HG03060 (cell line): ENCODE measurements at regions not wholly inside any gene's neighbourhood (a gene's known extent, or its start where the extent isn't known, plus 50 kb on each side); places are given as distances from the start of the nearest gene placed in this dataset.
"Not testable (repeated sequence)": the region's sequence is repeated elsewhere in the genome, so short reads cannot be mapped to it uniquely, and the experiment has no call there.

Source experiments
- ATAC-seq: cut with Tn5 transposase; IDR thresholded peaks from one replicate; pipeline ENCODE4 v1.9.1; 2021; ENCODE audit warnings: low read depth, moderate number of reproducible peaks; ENCODE audit not compliant: unreplicated experiment

DNA sequence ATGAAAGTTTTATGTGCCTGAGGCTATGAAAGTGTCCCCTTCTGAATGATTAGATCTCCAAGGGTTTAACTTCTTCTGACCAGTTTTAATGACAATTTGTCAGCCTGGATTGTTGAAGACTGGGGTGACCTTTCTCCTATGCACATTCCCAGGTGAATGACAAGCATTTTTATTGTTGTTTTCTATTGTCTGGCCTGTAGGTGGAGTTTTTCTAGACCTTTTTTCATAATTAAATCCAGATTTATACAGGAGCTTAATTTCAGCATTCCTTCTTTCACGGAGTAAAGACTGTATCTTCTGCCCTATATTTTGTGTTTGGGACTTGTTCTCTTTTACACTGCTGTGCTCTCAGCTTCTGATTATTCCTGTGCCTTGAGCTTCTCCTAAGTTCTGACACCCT lies 125.0 kb upstream of the FAR2 start:
- no peak for ATAC-seq

GRCh38 chr12:29025937-29026336 lies 123.1 kb upstream of the FAR2 start:
- no peak for ATAC-seq

GRCh38 chr12:29026419-29026818 lies 122.7 kb upstream of the FAR2 start:
- ATAC-seq: no peak

DNA sequence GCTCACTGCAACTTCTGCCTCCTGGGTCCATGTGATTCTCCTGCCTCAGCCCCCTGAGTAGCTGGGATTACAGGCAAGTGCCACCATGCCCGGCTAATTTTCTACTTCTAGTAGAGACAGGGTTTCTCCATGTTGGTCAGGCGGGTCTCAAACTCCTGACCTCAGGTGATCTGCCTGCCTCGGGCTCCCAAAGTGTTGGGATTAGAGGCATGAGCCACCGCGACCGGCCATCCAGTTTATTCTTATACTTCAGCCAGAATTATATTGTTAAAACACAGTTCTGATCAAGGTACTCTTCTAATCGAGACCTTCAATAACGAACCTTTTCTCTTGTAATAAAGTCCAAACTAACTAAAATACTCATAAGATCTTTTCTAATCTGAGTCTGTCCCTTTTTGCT lies 119.6 kb upstream of the FAR2 start:
- not testable (repeated sequence) for ATAC-seq

DNA sequence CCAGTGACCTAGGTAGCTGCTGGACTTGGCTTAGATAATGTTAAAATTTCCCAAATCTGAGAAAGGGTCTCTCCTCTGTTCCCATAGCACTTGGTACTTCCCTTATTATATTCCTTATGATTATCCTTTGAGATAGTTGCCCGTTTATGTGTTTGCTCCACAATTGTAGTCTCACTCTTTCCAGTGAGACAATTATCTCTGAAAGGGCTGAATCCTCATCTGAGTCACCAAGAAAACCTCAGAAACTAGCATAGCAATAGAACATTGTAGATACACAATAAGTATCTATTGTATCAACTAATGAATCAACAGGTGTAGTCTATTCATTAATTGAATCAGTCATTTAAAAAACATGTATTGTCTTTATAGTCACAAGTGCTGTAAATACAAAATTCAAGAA lies 119.1 kb upstream of the FAR2 start:
- no peak for ATAC-seq

DNA sequence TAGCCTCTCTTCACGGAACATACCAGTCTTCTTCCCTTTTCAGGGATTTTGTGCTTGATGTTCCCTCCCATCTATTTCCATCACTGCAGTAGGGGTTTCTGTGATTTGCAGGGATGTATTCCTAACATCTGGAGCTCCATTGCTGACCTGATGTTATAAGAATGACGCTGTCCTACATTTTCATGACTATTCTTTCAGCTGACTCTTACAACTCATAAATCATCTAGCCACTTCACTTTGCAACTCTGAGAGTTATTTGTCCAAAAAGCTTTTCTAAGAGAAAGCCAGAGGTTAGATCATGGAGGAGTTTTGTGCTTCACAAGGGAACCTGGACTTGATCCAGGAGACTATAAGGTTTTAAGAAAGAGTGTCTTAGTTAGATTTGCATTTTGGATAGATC lies 116.6 kb upstream of the FAR2 start:
- ATAC-seq: no peak

DNA sequence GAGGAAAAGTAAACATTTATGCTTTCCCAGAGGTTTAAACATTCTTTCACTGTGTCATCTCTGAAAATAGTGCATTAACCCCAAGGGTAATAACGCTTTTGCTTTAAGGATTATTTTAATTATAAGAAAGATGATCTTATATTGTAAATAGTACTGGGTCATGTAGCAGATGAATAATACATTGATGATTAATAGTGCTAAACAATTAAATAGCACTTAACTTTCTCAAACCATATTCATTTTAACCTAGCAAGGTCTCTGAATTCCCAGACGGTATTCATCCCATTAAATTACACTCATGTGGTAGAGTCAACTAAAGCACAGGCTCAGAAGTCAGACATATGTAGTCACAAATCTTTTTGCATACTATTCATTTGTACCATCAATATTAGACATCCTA lies 115.6 kb upstream of the FAR2 start:
- no peak for ATAC-seq

- ATAC-seq: no peak
Measured at GRCh38 chr12:29035112-29035511, 114.0 kb upstream of the FAR2 start.

DNA sequence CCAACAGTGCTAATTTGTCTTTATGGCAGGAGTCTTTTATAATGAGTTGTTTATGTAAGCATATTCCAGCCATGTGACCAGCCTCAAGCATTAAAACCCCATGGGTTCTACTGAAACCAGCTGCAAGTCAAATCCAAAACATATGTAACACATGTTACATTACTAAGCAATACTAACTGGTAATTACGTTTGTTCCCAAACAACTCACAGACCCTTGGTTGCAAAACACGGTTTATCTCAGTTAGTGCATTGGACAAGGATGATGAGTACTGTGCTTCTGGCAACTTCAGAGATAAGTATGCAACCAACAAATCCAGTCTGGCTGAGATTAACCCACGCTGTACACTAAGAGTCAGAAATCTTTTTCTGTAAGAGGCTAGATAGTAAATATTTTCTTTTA lies 110.1 kb upstream of the FAR2 start:
- ATAC-seq: no peak

DNA sequence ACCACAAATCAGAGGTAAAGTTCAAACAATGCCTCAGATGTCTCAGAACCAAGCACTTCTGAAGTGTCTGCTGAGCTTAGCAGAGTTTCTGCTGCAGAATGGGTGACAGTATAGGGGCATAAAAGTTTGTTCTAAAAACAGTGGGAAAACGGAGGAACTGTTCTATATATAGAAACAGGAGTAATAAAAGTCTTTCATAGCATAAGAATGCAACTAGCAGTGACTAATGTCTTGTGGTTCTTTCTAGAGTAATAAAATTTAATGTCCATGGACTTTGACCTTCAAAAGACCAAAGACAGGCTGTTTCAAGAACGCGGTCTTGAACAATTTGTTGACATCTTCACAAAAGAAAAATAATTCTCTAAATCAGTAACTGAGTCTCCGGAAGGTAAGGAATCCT lies 107.5 kb upstream of the FAR2 start:
- no peak for ATAC-seq

DNA sequence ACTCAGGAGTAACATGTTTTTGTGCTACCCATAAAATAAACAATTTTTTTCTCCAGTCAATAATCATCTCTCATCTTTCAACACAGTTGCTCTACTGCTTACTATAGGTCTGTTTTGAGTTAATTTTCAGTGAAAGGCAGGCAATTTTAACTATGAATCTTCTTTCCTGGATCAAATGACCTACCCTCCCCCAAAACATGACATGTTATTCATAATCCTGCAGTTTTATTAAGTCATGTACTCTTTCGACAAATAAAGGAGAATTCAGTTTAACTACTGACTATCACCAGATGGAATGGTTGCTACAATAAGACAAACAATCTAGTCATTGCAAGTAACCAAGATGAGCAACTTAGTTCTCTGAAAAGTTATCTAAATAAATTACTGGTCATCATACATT lies 106.0 kb upstream of the FAR2 start:
- no peak for ATAC-seq

DNA sequence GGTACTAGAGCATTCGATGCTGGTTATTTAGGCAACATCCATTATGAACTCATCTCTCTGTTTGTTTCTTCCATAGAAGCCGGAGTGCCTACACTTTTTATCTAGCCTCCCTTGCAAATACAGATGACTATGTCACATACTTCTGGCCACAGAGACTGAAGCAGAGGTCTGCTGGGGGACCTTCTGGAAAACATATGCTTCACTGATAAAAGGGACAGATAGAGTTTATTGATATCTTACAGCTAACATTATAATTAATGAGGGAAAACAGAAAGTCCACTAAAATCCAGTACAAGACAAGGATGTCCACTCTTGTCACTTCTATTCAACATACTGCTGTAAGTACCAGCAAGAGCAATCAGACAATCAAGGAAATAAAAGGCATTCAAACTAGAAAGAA lies 104.3 kb upstream of the FAR2 start:
- ATAC-seq: no peak

DNA sequence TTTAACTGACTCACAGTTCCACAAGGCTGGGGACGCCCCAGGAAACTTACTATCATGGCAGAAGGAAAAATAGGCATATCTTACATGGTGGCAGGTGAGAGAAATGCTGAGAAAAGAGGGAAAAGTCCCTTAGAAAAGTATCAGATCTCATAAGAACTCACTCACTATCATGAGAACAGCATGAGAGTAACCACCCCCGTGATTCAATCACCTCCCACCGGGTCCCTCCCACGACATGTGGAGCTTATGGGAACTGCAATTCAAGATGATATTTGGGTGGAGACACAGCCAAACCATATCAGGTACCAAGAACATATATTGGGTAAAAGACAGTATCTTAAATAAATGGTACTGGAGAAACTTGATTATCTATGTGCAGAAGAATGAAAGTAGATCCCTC lies 100.3 kb upstream of the FAR2 start:
- ATAC-seq: no peak

DNA sequence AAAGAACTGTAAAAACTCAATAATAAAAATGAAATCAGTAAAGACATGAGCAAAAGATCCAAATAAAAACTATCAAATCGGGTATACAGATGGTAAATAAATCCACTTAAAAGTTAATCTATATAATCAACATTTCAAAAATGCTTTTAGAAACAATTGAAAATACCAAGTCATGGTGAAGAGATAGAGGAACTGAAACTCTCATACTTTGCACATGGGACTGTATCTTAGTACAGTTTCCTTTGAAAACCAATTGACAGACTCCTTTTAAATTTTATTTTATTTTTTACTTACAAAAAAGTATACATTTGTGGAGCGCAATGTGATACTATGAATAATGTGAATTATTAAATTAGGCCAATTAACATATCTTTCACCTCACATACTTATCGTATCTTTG lies 98.6 kb upstream of the FAR2 start:
- peak; percentile 76 for ATAC-seq

- no peak for ATAC-seq
Measured at GRCh38 chr12:29051221-29051620, 97.9 kb upstream of the FAR2 start.

DNA sequence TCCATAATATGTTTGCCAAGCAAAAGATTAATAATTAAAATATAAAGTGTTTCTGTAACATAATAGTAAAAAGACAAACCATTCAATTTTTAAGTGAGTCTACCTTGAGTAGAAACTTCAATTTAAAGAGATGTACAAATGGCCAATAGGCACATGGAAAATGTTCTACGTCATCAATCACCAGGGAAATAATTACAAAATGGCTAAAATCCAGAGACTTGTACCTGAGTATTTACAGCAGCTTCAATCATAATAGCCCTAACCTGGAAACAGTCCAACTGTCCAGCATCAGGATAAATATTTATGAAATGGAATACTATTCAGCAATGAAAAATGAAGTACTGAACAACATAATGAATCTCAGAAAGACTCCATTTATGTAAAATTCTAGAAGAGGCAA lies 95.5 kb upstream of the FAR2 start:
- ATAC-seq: peak; percentile 61

GRCh38 chr12:29054858-29055663 lies 94.0 kb upstream of the FAR2 start:
- ATAC-seq: no peak

DNA sequence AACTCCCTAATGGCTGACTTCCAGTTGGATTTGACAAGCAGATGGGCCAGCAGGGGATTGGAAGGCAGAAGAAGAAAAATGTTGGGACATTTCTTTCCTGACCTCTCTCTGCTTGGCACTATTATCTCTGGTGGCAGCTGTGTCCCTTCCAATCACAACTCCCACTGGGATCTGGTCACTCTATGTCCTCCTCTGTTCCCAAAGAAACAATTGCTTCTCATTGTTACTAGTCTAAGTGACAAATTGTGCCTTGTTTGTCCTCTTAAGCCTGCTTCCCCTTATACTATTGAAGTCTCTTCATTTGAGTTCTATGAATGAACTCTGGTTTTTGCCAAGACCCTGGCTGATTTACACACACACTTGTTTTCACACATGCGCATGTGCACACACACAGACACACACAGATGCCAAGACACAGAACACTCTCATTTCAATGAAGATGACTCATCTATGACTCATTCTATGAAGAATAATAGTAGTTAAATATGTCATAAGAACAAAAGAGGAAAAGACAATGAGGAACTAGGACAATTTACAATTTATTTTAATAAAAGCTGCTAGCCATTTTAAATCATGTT lies 83.0 kb upstream of the FAR2 start:
- peak; percentile 80 for ATAC-seq

GRCh38 chr12:29067430-29067829 lies 81.6 kb upstream of the FAR2 start:
- ATAC-seq: no peak

DNA sequence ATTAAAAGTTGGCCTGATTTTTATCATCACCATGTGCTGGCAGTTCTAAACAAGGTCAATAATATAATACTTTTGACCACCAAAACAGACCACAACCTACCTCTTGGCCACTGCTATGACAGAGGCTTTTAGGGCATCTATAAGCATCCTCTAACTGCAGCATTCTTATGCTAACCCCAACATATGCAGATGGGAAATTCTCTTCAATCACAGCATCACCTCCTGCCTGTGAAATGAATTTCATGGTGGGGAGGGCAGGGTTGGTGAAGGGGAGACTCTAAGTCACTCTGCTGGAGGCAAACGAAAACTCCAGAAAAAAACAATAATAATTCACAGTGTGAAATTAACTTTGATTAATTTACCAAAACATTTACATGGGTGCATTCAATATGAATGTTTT lies 78.8 kb upstream of the FAR2 start:
- no peak for ATAC-seq

DNA sequence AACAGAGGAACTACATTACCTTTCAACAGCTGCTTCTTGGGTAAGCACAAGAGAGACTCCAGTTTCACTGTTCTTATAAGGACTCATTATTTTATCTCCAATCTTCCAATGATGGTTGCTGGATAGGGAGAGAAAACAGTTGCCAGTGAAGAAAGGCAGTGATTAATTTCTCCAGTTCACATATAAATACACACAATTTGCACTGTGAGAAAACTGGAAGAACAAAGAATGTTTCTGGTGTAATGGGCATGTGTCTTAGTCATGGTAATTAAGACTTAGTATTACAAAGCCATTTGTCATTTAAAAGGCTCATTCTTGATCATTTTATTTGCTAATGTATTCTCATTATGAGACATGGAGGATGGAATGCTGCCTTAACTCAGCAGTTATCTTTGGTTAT lies 78.0 kb upstream of the FAR2 start:
- no peak for ATAC-seq

- ATAC-seq: no peak
Measured at GRCh38 chr12:29072631-29073030, 76.4 kb upstream of the FAR2 start.
